ENCODE measurements at regions not wholly inside any gene's neighbourhood (a gene's known extent, or its start where the extent isn't known, plus 50 kb on each side); places are given as distances from the start of the nearest gene placed in this dataset.

DNA sequence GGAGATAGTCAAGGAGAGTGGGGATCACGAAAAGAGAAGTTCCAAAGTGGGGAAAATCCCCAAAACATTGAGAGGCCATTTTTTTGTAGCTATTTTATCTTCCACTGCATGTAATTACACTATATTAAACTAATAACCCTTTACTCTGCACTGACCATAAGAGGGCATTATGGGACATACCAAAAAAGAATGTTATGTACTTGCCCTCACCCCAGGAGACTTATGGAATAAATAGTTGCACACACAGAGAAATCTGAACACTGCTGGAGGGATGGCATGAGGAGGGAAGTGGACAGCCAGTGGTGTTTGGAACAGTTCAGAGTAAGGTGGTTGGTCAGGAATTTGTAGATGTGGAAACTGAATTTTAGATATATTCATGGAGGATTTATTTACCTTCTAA, 422.9 kb downstream of the SNAPC1 start:
- 40% methylated on average over 1 of the region's 1 CpG for WGBS
- Histone ChIP-seq H2BK12ac (ENCODE audit: low read length in 2 of 2) (no peak overlapping the region), H4K8ac (ENCODE audit: low read length) (no peak overlapping the region), H4K91ac (ENCODE audit: low read length) (no peak overlapping the region), H3K23ac (ENCODE audit: low read length in 2 of 2) (no peak overlapping the region), H3K4ac (ENCODE audit: low read depth in 1 of 2, low read length in 2 of 2) (no peak overlapping the region), H2AK5ac (ENCODE audit: low read length, severe bottlenecking) (no peak overlapping the region), H2BK5ac (ENCODE audit: low read depth, low read length, poor library complexity, severe bottlenecking) (no peak overlapping the region), H3K36me3 (ENCODE audit: control insufficient read depth in 1 of 2, insufficient read depth in 2 of 2, low read depth in 1 of 2, low read length in 2 of 2) (no peaks in the 10 kb centered on the region), H3K79me1 (replicated peaks; ENCODE audit: low read length, poor library complexity, severe bottlenecking) (no peaks in the 10 kb centered on the region), H3K4me3 (ENCODE audit: insufficient read depth in 1 of 2, low read depth in 1 of 2, low read length in 2 of 2) (no peak overlapping the region), H3K14ac (ENCODE audit: low read length in 2 of 2) (no peak overlapping the region), H2BK120ac (ENCODE audit: low read depth, low read length) (no peak overlapping the region), H3K4me2 (ENCODE audit: low read length, poor library complexity, severe bottlenecking) (no peak overlapping the region), H3K9ac (ENCODE audit: low read length) (no peak overlapping the region), H3K18ac (ENCODE audit: low read depth in 1 of 2, low read length in 2 of 2) (no peak overlapping the region), H3K27ac (ENCODE audit: low read length, poor library complexity, severe bottlenecking) (no peak overlapping the region), H3K9me3 (ENCODE audit: control insufficient read depth, low read length) (no peaks in the 10 kb centered on the region), H2BK15ac (ENCODE audit: low read depth, poor library complexity, severe bottlenecking) (no peak overlapping the region), H3K27me3 (ENCODE audit: control insufficient read depth in 1 of 2, insufficient read depth in 1 of 2, low read length in 2 of 2) (peaks cover 0 to 12% of the 10 kb centered on the region in 2 experiments), H3K4me1 (ENCODE audit: control insufficient read depth, insufficient read depth, low read depth, low read length) (no peaks in the 10 kb centered on the region), H2AFZ (ENCODE audit: low read depth, low read length) (no peak overlapping the region)
- DNase-seq = no peak

DNA sequence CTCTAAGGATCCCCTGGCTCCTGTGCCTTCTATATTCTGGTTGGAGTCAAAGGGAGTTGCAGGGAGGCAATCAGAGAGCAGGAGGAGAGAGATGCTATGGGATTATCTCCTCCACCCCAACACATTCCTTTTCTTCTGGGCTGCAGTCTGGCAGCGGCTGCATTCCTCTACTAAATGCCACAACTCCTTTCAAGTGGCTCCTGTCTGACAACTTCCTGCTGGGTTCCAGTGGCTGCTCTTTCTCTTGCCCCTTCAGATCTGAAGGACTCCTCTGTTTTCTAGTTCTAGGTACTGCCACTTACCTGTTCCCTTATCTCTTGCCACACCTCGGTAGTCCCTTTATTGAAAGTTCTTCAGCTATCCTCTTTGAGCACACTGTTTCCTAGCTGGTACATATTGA, 425.0 kb downstream of the SNAPC1 start:
- Histone ChIP-seq H2AFZ (ENCODE audit: low read depth, low read length) (no peak overlapping the region), H2BK120ac (ENCODE audit: low read depth, low read length) (no peak overlapping the region), H3K18ac (ENCODE audit: low read depth in 1 of 2, low read length in 2 of 2) (no peak overlapping the region), H3K4me2 (ENCODE audit: low read length, poor library complexity, severe bottlenecking) (no peak overlapping the region), H3K79me1 (replicated peaks; ENCODE audit: low read length, poor library complexity, severe bottlenecking) (no peaks in the 10 kb centered on the region), H2BK12ac (ENCODE audit: low read length in 2 of 2) (no peak overlapping the region), H3K9me3 (ENCODE audit: control insufficient read depth, low read length) (no peaks in the 10 kb centered on the region), H3K23ac (ENCODE audit: low read length in 2 of 2) (no peak overlapping the region), H3K4me1 (ENCODE audit: control insufficient read depth, insufficient read depth, low read depth, low read length) (no peaks in the 10 kb centered on the region), H3K14ac (ENCODE audit: low read length in 2 of 2) (no peak overlapping the region), H3K4ac (ENCODE audit: low read depth in 1 of 2, low read length in 2 of 2) (no peak overlapping the region), H2AK5ac (ENCODE audit: low read length, severe bottlenecking) (no peak overlapping the region), H3K36me3 (ENCODE audit: control insufficient read depth in 1 of 2, insufficient read depth in 2 of 2, low read depth in 1 of 2, low read length in 2 of 2) (no peaks in the 10 kb centered on the region), H2BK15ac (ENCODE audit: low read depth, poor library complexity, severe bottlenecking) (no peak overlapping the region), H4K8ac (ENCODE audit: low read length) (no peak overlapping the region), H4K91ac (ENCODE audit: low read length) (no peak overlapping the region), H3K4me3 (ENCODE audit: insufficient read depth in 1 of 2, low read depth in 1 of 2, low read length in 2 of 2) (no peak overlapping the region), H2BK5ac (ENCODE audit: low read depth, low read length, poor library complexity, severe bottlenecking) (no peak overlapping the region), H3K9ac (ENCODE audit: low read length) (no peak overlapping the region), H3K27me3 (ENCODE audit: control insufficient read depth in 1 of 2, insufficient read depth in 1 of 2, low read length in 2 of 2) (peaks cover 0 to 13% of the 10 kb centered on the region in 2 experiments), H3K27ac (ENCODE audit: low read length, poor library complexity, severe bottlenecking) (no peak overlapping the region)
- DNase-seq = no peak
- 41% methylated on average over 2 of the region's 2 CpGs for WGBS

DNA sequence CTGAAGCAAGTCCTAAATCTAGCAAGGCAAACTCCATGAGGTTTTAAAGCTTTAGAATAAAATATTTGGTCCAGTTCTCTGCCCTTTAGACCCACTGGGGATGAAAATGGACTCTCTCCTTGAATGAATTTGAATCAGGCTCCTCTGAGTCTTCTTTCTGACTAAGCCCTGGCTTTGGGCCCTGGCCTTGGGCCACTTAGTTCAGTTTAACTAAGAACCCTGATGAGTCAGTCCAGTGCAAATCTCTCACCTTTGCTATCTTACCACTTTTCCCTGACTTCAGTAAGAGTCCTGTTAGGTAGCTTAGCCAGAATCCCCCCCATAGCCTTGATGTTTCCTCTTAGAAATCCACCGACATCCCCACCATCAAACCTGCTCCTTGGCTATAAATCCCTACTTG, 427.5 kb downstream of the SNAPC1 start:
- no peak overlapping the region for H2BK120ac ChIP-seq (ENCODE audit: low read depth, low read length)
- no peaks in the 10 kb centered on the region for H3K9me3 ChIP-seq (ENCODE audit: control insufficient read depth, low read length)
- no peak overlapping the region for H2BK12ac ChIP-seq (ENCODE audit: low read length in 2 of 2)
- no peak overlapping the region for H3K14ac ChIP-seq (ENCODE audit: low read length in 2 of 2)
- no peak overlapping the region for H3K4me2 ChIP-seq (ENCODE audit: low read length, poor library complexity, severe bottlenecking)
- H3K9ac ChIP-seq (ENCODE audit: low read length) = no peak overlapping the region
- H3K4ac ChIP-seq (ENCODE audit: low read depth in 1 of 2, low read length in 2 of 2) = no peak overlapping the region
- no peak overlapping the region for H3K27ac ChIP-seq (ENCODE audit: low read length, poor library complexity, severe bottlenecking)
- no peaks in the 10 kb centered on the region for H3K36me3 ChIP-seq (ENCODE audit: control insufficient read depth in 1 of 2, insufficient read depth in 2 of 2, low read depth in 1 of 2, low read length in 2 of 2)
- no peak overlapping the region for H3K23ac ChIP-seq (ENCODE audit: low read length in 2 of 2)
- no peak overlapping the region for H4K8ac ChIP-seq (ENCODE audit: low read length)
- H3K18ac ChIP-seq (ENCODE audit: low read depth in 1 of 2, low read length in 2 of 2) = no peak overlapping the region
- peaks cover 0 to 13% of the 10 kb centered on the region in 2 experiments for H3K27me3 ChIP-seq (ENCODE audit: control insufficient read depth in 1 of 2, insufficient read depth in 1 of 2, low read length in 2 of 2)
- no peak overlapping the region for H2BK5ac ChIP-seq (ENCODE audit: low read depth, low read length, poor library complexity, severe bottlenecking)
- no peak for DNase-seq
- H3K4me3 ChIP-seq (ENCODE audit: insufficient read depth in 1 of 2, low read depth in 1 of 2, low read length in 2 of 2) = no peak overlapping the region
- H3K79me1 ChIP-seq (replicated peaks; ENCODE audit: low read length, poor library complexity, severe bottlenecking) = no peaks in the 10 kb centered on the region
- H2AFZ ChIP-seq (ENCODE audit: low read depth, low read length) = no peak overlapping the region
- no peak overlapping the region for H4K91ac ChIP-seq (ENCODE audit: low read length)
- no peaks in the 10 kb centered on the region for H3K4me1 ChIP-seq (ENCODE audit: control insufficient read depth, insufficient read depth, low read depth, low read length)
- no peak overlapping the region for H2AK5ac ChIP-seq (ENCODE audit: low read length, severe bottlenecking)
- H2BK15ac ChIP-seq (ENCODE audit: low read depth, poor library complexity, severe bottlenecking) = no peak overlapping the region
- 0% methylated on average over 1 of the region's 1 CpG for WGBS

DNA sequence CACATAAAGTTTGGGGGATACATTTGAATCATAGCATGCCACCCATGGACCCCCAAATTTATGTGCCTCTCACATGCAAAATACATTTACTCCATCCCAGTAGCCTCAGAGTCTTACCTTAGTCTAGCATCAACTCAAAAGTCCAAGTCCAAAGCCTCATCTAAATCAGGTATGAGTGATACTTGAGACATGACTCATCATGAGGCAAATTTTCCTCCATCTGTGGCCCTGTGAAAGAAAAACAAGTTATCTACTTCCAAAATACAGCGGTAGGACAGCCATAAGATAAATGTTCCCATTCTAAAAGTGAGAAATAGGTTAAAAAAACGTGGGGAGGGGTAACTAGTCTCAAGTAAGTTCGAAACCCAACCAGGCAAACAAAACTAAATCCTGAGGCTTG, 444.2 kb downstream of the SNAPC1 start:
- Histone ChIP-seq H4K8ac (ENCODE audit: low read length) (peak overlapping the region; percentile 57), H3K18ac (ENCODE audit: low read depth in 1 of 2, low read length in 2 of 2) (no peak overlapping the region), H2BK15ac (ENCODE audit: low read depth, poor library complexity, severe bottlenecking) (no peak overlapping the region), H3K4me2 (ENCODE audit: low read length, poor library complexity, severe bottlenecking) (no peak overlapping the region), H2AFZ (ENCODE audit: low read depth, low read length) (no peak overlapping the region), H3K4me3 (ENCODE audit: insufficient read depth in 1 of 2, low read depth in 1 of 2, low read length in 2 of 2) (no peak overlapping the region), H3K9ac (ENCODE audit: low read length) (no peak overlapping the region), H3K79me1 (replicated peaks; ENCODE audit: low read length, poor library complexity, severe bottlenecking) (no peaks in the 10 kb centered on the region), H3K23ac (ENCODE audit: low read length in 2 of 2) (no peak overlapping the region), H2BK12ac (ENCODE audit: low read length in 2 of 2) (no peak overlapping the region), H3K36me3 (ENCODE audit: control insufficient read depth in 1 of 2, insufficient read depth in 2 of 2, low read depth in 1 of 2, low read length in 2 of 2) (no peaks in the 10 kb centered on the region), H3K27me3 (ENCODE audit: control insufficient read depth in 1 of 2, insufficient read depth in 1 of 2, low read length in 2 of 2) (no peaks in the 10 kb centered on the region), H3K4ac (ENCODE audit: low read depth in 1 of 2, low read length in 2 of 2) (no peak overlapping the region), H3K14ac (ENCODE audit: low read length in 2 of 2) (no peak overlapping the region), H4K91ac (ENCODE audit: low read length) (no peak overlapping the region), H3K4me1 (ENCODE audit: control insufficient read depth, insufficient read depth, low read depth, low read length) (no peaks in the 10 kb centered on the region), H3K9me3 (ENCODE audit: control insufficient read depth, low read length) (no peaks in the 10 kb centered on the region), H2BK120ac (ENCODE audit: low read depth, low read length) (no peak overlapping the region), H2BK5ac (ENCODE audit: low read depth, low read length, poor library complexity, severe bottlenecking) (no peak overlapping the region), H2AK5ac (ENCODE audit: low read length, severe bottlenecking) (no peak overlapping the region), H3K27ac (ENCODE audit: low read length, poor library complexity, severe bottlenecking) (no peak overlapping the region)
- WGBS = 64% methylated on average over 3 of the region's 3 CpGs
- peak; percentile 16 for DNase-seq

Measured in mesenchymal stem cell (in vitro differentiated cells and primary cell).